ENCODE measurements at regions not wholly inside any gene's neighbourhood (a gene's known extent, or its start where the extent isn't known, plus 50 kb on each side); places are given as distances from the start of the nearest gene placed in this dataset.

DNA sequence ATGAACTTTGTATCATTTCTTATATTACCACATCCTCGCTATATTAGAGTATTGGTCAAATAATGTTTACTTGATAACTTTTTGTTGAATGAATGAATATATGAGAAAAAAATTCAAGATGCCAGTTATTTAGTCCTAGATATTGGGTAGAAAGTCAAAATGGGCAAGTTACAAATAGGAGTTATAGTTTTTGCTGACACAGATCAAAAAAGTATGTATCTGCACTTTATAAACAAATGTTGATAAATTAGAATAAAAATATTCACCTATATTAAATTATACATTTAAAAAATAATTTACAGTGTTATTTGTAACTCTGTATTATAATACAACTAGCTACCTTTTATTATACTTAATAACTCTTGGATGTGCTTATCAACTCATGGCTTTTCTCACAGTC lies 57.8 kb upstream of the NDST4 start:
- no peak for DNase-seq

GRCh38 chr4:115165503-115165902 lies 52.1 kb upstream of the NDST4 start:
- DNase-seq = no peak
